GM19193 (cell line): ENCODE measurements at regions not wholly inside any gene's neighbourhood (a gene's known extent, or its start where the extent isn't known, plus 50 kb on each side); places are given as distances from the start of the nearest gene placed in this dataset.

ENCODE experiments used
- POLR2A ChIP-seq: IDR thresholded peaks from 4 replicates; pipeline ENCODE4 v1.6.1; 2011; ENCODE audit not compliant: insufficient read depth, insufficient read length; ENCODE audit errors: extremely low read depth

DNA sequence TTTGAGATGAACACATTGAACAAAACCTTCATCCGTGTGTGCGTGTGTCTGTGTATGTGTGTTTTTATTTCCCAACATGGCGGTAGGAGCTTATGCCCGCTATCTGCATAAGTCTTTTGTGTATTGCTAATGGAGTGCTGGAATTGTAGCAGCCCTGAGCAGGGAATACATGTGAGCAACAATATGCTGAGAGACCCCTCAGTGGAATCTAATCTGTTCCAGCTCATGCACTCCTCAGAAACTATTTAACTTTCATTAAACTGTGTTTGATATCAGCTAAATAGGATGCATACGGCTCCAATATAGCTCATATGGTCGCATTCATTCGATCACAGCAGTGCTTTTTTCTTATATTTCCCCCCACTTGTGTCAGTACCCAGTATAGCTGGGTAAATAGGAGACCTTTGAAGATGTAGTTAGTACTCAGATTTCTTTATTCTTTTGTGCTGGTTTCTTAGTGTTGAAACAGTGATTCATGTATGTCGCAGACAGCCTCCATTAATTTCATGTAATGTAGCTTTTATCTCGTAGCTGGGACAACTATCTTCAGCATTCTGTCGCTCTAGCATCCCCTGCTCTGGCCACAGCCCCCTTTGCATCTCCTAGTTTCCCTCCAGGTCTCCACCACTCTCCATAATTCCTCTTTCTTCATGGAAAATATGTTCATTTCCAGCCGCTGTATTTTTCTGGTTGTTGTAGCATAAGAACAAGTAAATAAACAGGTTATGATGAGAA lies 891.2 kb downstream of the BCL11A start:
- no peak for TF ChIP-seq POLR2A

DNA sequence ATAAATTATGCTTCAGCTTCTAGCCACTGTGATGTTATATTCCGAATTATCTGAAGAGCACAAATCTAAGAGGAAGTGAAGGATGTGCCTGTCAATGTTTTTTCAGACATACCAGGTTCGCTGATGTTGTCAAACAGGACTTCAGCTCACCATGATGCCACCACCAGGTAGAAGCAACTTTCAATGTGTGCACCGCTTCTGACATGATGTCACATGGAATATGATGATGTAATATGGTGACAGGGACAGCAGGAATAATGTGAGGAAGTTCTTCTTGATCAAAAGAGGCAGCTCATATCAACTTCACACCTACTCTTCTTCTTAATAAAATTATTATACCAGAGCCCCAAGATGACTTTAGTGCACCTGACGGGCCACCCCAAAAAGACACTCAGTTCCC lies 893.2 kb downstream of the BCL11A start:
- no peak for TF ChIP-seq POLR2A

DNA sequence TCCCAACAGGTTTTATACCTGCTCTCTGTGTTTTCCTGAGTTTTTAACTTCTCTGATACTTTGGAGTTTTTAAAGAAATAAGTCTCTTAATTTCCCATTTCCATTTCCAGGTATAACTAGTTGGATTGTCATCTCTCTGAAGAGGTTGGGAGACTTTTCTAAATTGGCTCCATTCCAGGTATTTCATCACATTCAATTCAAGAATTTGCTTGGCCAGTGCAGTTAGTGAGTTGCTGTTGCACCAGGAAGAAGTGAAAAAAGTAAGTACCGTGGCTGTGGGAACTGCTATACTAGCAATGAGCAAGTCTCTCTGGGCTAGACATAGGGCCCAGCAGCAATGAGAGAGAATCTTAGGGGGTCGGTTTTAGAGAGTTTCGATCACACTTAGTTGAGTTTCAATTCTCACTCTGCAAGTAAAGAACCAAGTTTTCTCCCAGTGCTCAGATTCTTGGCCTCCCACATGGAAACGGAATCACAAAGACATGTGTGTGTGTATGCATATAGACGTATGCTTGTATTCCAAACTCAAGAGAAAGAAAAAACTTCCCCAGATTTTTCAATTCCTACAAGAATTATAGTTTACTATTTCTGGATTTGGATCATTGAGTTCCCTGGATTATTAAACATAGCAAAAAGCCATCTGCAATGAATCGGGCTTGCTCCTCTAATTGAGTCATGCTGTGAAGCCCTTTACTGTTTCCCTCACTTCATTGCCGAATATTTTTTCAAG lies 894.4 kb downstream of the BCL11A start:
- no peak for TF ChIP-seq POLR2A

DNA sequence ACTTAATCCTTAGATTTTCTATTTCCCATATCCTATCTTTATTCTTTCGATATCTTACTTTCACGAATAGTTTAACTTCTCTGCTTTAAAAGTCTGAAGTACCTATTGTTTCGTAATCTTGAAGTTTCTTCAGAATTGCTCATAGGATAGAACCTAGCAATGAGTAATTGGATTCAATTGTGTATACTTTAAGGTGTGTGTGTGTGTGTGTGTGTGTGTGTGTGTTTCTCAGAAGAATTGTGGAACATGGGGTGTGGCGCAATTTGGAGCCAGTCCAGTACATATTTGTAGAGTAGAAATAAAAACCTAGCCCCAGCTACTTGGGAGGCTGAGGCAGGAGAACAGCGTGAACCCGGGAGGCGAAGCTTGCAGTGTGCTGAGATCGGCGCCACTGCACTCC lies 897.6 kb downstream of the BCL11A start:
- no peak for TF ChIP-seq POLR2A

DNA sequence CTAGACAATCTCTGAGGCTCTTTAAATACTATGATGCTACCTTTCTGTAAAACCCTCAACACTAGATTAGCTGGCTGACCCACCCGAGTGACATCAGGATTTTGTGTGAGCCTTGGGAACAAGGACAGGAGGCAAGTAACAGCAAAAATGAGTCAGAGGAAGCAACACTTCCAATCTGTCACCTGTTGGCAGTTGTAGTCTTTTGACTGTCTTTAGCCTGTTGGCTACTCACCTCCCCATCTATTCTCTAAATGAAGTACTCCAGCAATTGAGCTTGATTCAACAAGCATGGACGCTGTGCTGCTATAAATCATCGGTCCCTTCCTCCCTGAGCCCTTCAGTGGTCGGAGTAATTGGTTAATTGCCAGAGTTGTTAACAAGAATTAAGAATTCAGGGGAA lies 898.7 kb downstream of the BCL11A start:
- TF ChIP-seq POLR2A = no peak

DNA sequence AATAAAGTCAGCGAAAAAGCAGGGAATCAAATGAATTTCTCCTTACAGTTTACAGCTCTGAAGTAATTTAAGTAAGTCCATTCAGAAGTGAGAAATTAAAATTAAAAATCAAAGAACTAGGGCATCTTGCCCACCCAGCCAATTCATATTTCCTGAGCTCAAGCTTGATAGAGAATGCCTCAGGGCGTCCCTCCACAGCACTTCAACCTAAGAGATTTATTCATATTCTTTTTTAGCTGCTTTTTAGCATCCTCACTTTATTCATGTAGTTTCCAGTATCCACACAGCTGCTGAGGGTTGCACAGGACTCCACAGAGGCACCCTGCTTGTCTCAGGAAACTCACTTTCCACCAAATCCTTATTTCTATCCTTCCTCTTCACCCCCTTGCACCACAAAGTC lies 900.3 kb downstream of the BCL11A start:
- TF ChIP-seq POLR2A = no peak

DNA sequence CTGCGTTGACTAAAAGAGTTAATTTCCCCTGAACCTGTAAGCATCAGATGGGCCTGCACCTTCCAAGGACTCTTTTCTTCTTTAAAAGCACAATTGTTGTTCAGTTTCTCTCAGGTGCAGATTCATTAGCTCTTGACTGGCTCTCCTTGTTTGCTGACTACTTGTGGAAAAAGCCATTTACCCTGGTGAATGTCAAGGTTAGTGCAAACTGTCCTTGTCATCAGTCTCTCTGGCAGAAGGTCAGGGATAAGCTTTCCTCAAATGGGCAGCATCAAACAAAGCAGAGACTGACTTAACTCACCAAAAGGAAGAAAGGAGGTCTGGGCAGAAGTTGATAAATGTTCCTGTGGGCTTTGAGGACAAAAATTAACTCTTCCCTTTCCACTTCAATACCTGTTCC lies 922.7 kb downstream of the BCL11A start:
- TF ChIP-seq POLR2A = no peak

DNA sequence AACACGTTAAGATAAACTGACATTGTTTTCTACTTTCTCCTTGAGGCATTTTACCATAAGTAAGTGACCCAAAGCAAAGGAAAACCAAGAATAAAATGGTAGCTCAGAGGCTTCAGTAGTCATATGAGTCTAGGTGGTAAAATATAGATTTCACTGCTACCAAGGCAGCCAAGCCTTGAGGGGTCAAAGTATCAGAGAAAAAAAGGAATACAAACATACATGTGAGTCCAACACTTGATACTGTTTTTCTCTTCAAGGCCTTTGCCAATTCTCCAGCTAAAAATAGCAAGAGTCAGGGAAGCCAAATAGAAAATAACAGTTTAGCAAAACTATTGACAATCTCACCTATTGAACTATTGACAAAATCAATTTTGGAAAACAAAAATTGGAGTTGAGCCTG lies 925.9 kb downstream of the BCL11A start:
- no peak for TF ChIP-seq POLR2A

DNA sequence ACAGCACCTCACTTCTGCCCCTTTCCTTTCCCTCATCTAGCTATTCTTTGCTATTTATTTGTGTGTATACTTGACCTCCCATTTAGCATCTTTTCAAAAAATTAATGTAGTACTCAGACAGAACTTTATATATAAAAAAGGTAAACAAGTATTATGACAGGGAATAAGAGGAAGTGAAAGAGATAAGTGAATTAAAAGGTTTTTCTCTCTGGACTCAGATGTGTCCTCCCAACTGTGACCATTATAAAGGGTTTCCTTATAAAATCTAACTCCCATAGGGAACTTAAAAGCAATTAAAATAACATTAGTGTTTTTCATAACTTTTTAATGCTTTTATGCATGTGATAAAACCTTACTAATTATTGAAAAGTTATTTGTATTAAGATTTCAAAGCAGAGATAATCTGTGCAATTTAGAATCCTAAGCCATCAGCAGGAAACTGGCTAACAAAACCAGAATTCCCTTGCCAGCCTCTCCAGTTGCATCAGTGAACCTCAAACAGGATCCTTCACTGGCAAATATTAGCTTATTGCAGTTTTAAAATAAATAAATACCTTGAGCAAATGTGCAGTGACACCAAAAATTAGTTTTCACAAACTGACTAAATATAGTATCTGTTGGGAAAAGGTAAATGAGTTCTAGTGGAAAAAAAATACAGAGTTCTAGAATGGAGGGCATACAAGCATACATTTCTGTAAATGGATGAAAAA lies 930.7 kb downstream of the BCL11A start:
- no peak for TF ChIP-seq POLR2A

DNA sequence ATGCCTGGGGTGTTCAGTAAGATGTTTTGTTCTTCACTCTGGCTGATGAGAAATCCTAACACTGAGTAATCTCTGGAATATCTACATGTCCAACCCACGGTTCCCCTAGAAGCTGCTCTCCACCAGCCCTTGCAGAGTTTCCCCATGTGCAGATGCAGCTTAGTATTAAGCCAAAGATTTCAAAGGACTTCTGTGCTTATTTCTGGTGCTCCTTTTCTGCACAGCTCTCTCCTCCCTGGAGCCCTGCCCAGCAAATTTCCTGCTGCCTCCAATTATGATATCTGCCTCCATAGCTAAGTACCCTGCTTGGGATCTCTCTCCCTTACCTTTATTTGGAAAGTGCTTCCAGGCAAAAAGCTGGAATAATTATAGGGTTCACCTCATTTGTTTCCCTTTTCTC lies 949.3 kb downstream of the BCL11A start:
- no peak for TF ChIP-seq POLR2A

DNA sequence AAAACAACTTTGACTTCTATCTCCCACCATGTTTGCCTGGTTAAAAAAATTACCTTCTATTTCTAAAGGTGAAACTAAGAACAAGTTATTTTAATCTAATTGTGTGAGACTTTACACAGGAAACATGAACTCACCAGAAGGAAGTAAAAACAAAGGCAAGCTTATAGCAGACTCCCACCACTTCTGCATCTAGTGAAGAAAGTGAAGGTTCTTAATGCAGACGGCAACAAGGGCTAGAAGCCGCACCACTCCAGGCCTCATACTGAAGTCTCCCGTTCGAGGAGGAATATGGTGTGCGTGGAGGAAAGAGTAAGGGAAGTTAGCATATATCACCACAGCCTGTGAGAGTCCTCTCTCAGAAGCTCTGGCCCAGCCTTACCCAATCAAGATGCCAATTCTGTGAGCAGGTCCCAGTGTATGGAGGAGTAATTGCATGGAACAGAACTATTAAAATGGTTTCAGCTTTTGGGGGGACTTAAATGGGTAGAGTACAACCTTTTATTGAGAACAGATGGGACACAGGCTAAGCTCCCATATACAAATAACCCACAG lies 958.7 kb downstream of the BCL11A start:
- no peak for TF ChIP-seq POLR2A

DNA sequence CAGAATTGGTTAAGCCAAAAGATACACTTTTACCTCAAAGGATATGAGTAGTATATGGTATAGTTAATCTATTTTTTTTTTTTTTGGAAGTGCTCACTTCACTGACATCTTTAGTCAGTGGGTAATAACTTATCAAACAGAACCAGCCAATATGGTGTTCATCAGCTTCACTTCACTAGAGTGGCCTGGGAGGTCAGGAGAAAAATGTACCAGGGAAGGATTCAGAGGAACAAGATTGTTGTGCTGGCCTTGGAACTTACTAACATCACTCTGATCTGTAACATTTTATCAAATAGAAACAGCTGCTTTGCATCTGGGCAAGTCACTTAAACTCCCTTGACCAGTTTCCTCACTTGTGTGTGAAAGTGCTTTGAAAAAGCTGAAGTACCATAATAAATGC lies 962.7 kb downstream of the BCL11A start:
- no peak for TF ChIP-seq POLR2A

DNA sequence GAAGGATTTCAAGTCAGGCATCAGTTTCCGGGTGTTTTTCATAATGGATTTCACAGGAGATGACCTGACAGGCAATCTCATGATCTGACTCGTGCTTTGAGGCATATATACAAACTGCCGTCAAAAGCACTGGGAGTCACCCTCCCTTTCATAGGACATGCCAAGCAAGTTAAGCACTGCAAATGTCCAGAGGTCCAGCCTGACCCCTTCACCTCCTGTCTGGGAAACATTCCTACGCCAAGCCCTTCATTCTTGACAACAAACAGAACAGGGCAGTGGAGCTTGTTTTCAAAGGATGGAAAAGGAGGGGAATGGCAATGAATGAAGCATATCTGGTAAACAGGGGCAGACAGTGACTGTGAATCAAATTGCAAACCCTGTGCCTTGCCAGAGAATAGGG lies 963.6 kb downstream of the BCL11A start:
- TF ChIP-seq POLR2A = no peak

DNA sequence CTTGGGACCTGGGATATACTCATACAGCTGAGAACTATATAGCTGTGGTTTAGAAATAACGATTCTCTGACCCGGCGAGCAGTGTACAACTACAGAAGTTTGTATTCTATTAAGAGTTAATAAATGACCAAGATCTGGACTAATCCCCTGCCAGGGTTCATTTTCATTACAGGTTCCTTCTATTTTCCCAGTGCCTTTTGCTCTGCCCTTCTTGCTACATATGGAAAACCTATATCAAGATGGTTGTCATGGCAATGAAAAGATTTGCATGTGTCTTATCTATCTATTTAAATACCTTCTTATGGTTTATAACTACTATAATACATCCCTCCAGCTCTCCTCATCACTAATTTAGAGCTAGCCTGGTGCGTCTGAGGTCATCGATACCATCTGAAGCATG lies 965.2 kb downstream of the BCL11A start:
- no peak for TF ChIP-seq POLR2A

DNA sequence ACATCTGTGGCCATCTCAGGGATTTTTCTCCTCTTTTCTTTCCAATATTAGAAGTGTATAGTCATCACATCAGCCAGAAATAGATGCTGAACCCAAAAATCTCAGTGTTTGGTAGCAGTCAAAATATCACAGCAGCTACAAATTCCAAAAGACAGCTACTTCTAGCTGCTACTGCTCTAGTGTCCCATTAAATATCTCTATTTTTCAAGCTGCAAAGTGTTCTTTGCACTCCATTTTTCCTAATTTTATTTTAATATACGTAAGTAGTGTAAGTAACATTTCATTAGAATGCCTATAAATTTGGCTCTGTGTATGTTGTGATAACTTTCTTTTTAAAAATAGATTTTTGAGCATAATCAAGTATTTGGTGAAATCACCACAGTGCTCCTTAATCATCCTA lies 967.3 kb downstream of the BCL11A start:
- no peak for TF ChIP-seq POLR2A
